Choroid plexus epithelial cell (primary cell): ENCODE measurements at regions not wholly inside any gene's neighbourhood (a gene's known extent, or its start where the extent isn't known, plus 50 kb on each side); places are given as distances from the start of the nearest gene placed in this dataset.
"Not testable (repeated sequence)": the region's sequence is repeated elsewhere in the genome, so short reads cannot be mapped to it uniquely, and the experiment has no call there.

Experiments used
- DNase-seq: peaks from one replicate; pipeline ENCODE4 v3.0.0-alpha.2; 2010; ENCODE audit warnings: low read depth
- H3K4me3 ChIP-seq: 2 replicates; pipeline ENCODE4 v1.5.1; 2011; ENCODE audit warnings: low read depth, mild to moderate bottlenecking, control low read depth, low read length, moderate library complexity
- CTCF ChIP-seq: conservative IDR thresholded peaks from 2 replicates; pipeline ENCODE4 v1.5.1; 2011; ENCODE audit warnings: low read depth, mild to moderate bottlenecking, control low read depth, inconsistent platforms, low read length, moderate library complexity

- TF ChIP-seq CTCF, result no peak
Observed at GRCh38 chr10:60476451-60476850, 86.8 kb upstream of the ANK3 start.

GRCh38 chr10:60473557-60473956 lies 83.9 kb upstream of the ANK3 start:
- peak; percentile 16 for DNase-seq
- TF ChIP-seq CTCF, result no peak
- no peak overlapping the region for H3K4me3 ChIP-seq

More at GRCh38 chr10:60476451-60476850, 86.8 kb upstream of the ANK3 start:
- H3K4me3 ChIP-seq, result no peak overlapping the region
- no peak for DNase-seq

DNA sequence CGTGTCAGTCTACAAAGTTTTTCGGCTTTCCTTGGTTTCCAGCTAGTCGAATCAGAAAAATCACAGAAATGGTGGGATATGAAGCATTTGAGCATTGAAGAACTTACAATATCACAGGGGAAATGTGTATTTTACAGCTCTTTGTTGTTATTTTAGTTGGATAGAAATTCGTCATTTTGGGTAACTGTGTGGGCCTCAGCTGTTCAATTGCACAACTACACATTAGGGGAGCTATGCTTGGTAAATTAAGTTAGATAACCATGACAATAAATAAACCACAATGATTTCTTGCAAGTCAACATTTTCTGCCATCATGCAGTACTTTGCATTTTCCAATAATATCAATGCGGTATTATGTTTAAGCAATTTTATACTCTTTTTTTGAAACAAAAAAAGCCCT lies 80.4 kb upstream of the ANK3 start:
- TF ChIP-seq CTCF, result no peak
- no peak for DNase-seq
- no peak overlapping the region for H3K4me3 ChIP-seq

DNA sequence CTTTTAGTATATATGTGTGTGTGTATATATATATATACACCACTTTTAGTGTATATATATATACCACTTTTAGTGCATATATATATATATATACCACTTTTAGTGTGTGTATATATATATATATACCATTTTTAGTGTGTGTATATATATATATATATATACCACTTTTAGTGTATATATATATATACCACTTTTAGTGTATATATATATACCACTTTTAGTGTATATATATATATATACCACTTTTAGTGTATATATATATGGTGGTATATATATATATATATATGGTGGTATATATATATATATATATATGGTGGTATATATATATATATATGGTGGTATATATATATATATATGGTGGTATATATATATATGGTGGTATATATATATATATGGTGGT lies 79.5 kb upstream of the ANK3 start:
- not testable (repeated sequence) for H3K4me3 ChIP-seq, DNase-seq

DNA sequence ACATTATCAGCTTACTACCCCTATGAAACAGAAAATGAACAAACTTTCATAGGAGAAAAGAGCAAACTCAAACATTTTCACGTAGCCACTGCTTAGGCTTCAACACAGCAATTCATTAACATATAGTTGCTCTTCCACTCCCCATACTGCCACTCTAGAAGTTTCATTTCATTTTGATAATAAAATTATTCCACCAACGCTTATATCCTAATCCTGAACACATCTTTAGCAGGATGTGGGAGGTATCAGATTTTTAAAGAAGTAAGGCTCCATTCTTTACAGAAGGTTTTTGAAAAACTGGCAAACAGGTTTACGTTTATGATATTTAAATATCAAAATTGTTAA lies 77.5 kb upstream of the ANK3 start:
- no peak overlapping the region for H3K4me3 ChIP-seq
- no peak for DNase-seq
- no peak for TF ChIP-seq CTCF

DNA sequence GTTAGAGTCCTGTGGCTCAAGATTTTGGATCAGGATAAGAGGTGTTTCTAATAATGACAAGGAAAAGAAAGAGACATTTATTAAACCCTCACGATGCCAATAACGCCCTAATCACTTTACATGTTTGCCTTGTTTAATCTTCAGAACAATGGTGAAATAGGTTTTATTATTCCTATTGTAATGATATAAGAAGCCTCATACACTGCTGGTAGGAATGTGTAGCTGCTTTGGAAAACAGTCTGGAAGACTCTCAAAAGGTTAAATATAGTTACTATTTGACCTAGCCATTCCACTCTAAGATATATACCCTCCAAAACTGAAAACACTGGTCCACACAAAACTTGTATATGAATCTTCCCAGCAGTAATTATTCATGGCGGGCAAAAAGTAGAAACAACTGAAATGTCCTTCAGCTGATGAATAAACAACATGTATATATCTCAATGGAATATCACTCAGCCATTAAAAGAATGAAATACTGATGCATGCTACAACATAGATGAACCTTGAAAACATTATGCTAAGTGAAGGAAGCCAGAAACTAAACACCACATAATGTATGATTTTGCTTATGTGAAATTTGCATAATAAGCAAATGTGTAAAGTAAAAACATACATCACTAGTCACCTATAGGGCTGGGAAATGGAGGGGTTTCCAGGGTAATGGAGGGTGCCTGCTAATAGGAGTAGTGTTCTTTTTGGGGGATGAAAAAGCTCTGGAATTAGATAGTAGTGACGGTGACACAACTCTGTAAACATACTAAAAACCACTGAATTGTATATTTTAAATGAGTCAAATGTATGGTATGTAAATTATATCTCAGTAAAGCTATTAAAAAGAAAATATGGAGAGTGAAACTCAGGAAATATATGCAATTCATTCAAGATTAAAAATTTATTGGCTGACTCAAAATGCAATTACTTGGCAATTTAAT lies 76.9 kb upstream of the ANK3 start:
- no peak for TF ChIP-seq CTCF
- no peak for DNase-seq
- no peak overlapping the region for H3K4me3 ChIP-seq

GRCh38 chr10:60465801-60466200 lies 76.1 kb upstream of the ANK3 start:
- peak; percentile 45 for DNase-seq
- TF ChIP-seq CTCF, result no peak
- H3K4me3 ChIP-seq, result no peak overlapping the region
